HL-60/S4 (cell line): ENCODE measurements at regions not wholly inside any gene's neighbourhood (a gene's known extent, or its start where the extent isn't known, plus 50 kb on each side); places are given as distances from the start of the nearest gene placed in this dataset.

Source experiments
- in situ Hi-C: fragments of 300-500 bp; cut with MboI; formaldehyde crosslinking; loops from 2 replicates; pipeline ENCODE4 v1.14.3; 2022; ENCODE audit warnings: low sequenced_read_pairs

DNA sequence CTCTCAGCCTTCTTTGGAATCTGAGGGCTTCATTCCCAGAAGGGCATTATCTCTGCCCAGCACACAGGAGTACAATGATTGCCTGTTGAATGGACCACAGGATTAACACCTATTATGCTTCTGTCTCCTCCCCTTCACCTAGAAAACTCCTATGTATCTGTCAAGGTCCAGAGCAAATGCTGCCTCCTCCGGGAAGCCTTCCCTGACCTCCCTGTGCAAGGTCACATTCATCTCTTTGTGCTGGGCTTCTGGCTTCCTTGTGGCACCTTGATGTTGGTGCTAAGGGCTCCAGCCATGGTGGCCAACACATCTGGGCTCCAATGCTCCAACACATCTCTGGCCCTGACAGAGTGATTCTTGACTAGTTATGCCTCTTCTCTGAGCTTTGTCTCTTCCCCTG lies 49.9 kb upstream of the ATP2B2 start:
- in situ Hi-C loops, result no loop called here

DNA sequence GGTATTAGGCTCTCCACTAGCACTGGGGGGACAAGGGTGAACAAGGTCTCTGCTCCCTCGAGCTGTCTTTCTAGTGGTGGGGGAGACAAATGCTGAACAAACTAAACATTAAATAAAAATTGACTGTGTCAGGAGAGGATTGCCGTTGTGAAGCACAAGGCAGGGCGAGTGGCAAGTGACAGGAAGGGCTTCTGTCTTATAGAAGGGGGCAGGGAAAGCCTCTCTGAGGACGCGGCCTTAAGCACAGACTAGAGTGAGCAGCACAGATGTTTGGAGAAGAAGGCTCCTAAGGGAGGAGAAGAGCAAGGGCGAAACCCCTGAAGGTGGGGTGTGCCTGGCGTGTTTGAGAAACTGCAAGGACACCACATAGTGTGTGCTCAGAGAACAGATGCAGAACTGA lies 50.9 kb upstream of the ATP2B2 start:
- in situ Hi-C loops, result no loop called here

DNA sequence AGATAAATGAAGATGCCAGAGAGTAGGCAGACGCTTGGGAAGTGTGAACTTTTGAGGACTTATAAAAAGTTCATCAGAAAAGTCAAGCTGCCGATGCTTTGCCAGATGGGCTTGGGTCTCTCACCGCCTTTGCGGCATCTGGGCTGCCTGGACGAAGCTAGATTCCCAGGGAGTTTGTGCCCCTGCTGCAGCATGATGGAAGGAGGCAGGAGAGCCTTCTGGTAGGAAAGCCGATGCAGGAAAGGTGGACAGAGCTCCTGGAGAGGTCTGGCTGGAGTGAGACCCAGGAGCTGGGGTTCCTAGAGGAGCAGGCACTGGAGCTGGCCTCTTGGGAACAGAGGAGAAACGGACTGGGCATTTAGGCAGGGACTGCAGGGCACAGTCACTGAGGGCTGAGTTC lies 51.9 kb upstream of the ATP2B2 start:
- in situ Hi-C loops, result no loop called here

DNA sequence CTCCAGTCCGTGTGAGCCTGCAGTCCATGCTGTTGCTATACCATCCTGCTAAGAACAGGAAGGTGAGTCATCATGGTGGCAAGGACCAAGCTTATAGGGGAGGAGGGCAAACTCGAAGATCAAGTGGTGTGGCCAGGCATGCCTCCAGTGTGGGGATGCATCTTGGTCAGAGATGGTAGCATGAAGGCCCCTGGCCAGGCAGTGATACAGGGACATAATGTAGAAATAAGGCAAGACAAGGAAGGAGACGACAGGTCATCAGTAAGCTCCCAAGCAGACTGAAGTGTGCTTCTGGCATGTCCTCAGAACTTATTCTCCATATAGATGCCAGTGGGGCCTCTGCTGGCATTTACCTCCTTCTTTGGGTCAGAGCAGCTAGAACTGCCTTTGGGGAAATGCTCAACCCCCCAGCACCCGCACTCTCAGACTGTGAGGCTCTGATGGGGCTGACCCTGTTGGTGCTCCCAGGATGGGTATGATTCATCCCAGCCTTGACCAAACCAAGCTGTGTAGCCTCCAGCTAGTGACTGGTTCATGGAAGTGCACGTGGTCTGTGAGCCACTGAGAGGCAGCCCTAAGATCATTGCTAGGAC lies 52.5 kb upstream of the ATP2B2 start:
- in situ Hi-C loops, result no loop called here

DNA sequence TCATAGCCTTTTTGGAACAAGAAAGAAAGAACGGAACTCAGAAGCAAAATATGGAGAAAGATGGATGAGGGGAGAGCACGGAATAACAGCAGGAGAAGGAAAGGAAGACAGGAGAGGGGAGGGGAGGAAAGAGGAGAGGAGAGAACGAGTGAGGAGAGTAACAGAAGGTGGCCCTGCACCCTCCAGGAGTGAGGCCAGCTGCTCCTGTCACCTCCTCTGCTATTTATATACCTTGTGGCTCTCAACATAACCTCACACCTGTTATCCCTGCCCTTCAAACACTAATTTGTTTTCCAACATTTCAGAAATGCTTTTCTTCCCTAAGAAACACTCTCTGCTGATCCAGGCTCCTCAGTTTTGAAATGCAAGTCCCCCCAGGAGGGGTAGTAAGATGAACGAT lies 53.4 kb upstream of the ATP2B2 start:
- in situ Hi-C loops, result no loop called here

DNA sequence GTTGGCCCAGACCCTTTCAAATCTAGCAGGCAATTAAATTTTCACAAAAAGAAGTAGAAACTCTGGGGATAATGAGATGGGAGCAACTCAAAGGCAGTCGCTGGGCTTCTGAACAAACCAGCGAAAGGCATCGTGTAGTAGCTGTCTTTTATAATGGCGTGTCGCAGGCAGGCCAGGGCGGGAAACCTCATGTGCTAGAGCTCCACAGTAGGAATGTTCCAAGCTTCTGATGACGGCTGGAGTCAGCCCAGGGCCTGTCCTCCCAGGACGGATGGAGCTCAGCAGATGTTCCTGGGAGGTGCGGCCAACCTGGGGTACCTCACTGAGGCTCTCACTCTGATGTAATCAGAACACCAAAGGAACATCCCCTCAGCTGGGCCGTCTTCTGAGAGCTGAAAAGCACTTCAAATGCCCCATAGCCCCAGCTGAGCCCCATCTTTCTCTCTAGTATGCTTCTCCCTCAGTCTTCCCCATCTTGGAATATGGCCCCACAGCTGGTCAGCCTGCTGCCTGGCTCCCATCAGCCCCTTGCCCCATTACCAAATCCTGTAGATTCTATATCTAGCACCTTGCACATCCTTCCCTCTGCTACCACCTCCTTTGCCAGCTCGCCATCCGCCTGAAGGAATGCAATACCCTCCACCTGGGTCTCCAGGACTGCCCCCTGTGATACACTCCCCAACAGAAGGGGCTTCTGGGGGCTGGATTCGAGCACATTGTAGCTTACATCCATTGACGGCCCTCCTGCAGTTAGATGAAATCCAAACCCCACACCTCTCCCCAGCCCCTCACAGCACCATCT lies 54.9 kb upstream of the ATP2B2 start:
- in situ Hi-C loops, result no loop called here

DNA sequence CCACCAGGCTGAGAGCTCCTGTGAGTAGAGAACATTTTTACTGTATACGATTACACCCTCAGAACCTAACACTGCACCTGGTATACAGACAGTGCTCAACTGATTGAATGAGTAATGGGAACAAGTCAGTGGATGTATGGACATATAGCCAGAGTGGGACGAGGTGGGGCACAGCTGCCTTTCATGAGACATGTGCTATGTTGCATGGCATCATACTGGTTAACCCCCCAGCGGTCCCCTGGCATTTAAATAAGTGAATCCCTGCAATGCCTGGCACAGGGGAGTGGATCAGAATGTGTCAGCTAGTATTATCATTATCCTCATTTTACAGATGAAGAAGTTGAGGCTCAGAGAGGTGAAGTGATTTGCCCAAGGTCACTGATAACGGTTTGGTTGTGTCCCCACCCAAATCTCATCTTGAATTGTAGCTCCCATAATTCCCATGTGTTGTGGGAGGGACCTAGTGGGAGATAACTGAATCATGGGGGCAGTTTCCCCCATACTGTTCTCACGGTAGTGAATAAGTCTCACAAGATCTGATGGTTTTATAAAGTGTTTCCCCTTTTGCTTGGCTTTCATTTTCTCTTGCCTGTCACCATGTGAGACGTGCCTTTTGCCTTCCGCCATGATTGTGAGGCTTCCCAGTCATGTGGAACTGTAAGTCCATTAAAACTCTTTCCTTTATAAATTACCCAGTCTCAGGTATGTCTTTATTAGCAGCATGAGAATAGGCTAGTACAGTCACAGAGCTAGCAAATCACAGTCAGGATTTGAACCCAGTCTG lies 56.0 kb upstream of the ATP2B2 start:
- in situ Hi-C loops, result no loop called here

DNA sequence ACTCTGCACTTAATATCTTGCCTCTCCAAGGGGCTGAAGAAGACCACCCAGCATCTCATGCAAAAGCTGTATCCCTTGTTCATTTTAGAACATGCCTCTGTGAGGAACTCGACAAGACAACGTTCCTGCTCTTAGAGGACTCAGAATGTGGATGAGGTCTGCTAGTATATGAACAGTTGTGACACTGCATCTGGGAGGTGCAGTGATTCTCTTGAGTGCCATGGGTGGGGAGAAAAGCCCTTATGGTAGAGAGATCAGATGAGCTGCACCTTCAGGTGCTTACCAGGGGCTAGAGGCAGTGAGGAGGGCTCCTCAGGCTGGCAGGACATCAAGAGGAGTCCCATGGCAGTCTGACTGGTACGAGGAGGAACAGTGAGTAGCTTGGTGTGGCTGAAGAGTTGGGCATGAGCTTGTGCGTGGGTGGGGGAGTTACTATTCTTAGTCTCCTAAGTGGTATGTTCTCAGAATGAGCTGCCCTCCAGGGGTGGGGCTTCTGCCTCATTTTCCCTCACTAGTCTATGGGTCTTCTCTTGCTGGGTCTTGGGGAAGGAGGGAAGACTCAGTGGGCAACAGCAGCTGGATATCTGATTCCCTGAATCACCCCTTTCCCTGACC lies 56.7 kb upstream of the ATP2B2 start:
- in situ Hi-C loops, result no loop called here

DNA sequence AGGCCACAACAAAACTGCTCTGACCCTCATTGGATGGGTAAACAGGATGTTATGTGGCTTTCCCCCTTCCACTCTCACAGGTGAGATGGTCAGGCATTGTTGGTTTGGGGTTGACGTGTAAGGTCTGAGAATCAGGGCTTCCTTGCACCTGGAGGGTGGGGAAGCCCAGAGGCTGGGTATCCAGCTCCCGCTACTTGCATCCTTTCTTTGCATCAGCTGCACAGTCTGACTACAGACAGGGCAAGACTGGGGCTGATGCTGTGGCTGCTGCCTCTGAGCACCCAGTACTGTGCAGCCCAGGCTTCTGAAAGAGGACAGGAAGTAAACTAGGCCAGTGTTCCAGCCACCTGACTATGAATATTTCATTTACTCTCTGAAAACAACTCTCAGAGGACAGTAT lies 58.0 kb upstream of the ATP2B2 start:
- in situ Hi-C loops, result no loop called here

DNA sequence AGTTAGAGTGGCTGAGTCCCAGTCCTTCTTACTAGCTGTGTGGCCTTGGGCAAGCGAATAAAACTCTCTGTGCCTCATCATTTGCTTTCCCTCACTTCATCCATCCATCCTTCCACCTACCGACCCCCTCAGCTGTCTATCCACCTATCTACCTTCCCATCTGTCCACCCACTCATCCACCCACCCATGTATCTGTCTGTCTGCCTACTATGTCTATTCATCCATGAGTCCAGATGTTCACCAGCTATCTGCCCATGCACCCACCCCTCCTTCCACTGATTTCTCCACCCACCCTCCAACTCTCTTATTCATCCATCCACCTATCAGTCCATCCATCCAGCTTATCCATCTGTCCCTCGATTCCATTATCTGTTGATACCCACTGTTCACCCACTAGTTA lies 60.4 kb upstream of the ATP2B2 start:
- in situ Hi-C loops, result no loop called here

DNA sequence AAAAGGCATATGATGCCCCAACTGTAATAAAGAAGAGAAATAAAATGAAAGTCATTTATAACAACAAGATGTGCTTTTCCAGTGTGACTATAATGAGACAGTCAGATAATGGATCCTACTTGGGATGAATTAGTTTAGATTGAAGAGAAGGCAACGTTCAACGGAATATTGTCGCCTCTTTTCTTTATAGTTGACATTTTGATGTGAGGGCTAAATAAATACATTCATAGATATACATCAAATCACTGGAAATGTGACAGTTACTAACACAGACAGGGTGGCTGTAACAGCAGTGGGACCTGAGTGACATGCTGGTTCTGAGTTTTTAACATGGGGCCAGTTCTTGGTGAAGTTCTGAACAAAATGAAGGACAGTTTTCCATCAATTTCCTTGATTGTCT lies 61.1 kb upstream of the ATP2B2 start:
- in situ Hi-C loops, result no loop called here

DNA sequence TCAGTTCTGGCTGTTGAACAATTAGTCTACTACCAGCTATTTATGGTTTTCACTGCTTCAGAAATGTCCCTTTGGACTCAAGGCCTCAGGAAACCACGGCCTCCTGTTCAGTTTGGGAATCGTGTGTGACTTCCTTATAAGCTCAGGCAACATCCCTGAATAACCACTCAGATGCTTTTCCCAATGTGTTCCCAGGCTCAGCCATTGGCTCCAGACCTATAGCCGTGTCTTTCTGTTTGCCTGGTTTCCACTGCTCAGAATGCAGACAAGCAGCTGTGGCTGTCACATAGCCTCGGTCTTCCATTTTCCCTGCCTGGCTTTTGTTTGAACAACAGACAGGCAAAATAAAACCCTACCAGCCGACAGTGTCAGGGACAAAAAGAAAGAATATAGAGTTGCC lies 63.2 kb upstream of the ATP2B2 start:
- in situ Hi-C loops, result no loop called here

DNA sequence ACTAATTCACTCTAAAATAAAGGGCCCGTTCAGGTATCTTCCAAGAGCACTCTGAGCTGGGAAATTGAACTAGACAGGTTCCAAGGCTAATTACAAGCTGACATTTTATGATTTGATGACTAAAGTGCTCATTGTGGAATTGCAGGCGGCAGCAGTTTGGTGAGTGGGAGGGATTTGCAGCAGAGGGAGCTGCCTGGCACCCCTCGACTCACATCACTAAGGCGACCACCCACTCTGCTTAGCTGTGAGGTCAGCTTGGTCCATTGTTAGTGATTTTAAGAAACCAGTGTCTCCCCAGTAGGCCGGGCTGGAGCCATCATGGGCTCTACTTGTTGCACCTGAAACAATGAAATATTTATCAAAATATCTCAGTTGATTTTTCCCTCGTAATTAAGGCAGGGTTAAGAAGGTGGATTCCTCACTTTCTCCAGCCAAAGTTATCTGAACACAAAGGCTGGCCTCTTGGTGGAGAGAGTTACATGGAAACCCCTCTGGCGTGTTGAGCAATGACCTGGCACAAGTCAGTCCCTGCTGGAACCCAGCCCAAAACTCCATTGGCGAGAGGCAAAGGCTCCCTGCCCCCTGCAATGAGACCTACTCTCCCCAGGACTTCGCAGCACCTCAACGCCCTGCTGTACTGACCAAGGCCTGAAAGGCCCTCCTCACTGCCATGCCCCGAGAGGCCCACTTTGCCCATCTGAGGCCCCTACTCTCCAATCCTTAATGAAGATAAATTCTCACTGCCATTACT lies 65.0 kb upstream of the ATP2B2 start:
- in situ Hi-C loops, result no loop called here

DNA sequence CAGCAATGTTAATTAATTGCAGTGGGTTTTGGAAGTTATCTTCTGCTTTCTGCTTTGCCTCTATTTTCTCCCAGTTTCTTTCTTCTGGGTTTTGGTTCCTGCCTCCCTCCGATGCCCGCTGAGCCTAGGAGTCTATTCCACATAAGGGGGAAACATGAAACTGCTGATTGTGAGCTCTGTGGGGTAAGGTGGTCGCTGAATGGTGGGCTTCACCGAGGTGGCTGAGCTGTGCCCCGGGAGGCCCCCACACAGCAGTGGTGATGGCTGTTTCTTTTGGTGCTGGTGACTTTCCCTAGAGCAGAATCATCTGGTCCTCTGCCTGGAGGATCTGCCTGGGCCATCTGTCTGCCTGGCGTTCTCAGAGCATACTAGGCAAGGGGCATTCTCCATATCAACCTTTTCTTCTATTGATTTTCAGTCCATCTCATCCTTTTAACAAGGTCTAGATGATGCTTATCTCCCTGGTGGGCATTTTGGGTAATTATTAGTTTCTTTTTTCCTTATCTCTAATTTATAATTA lies 68.8 kb upstream of the ATP2B2 start:
- in situ Hi-C loops, result no loop called here

DNA sequence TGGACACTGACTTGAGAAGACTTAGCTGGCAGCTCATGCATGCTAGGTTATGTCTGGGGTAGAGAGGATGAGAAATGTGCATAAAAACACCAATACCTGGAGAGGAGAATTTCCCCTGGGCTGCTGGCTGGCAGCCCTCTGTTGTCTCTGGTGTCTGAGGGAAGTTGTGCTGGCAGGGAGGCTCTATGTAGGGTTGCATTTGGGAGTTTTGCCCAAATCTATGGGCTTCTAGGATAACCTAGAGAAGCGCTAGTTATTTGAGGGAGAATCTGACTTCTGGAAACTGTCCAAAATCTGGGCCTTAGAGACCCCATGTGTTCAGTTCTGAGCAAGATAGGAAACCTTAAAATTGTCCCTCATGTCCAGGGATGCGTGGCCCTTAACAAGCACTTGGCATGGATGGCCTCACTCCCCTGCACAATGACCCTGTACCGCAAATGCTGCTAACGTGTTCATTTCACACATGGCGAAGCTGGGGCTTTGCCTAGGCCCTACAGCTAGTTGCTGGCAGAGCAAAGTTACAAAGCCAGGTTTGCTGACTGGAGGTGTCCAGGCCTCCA lies 70.3 kb upstream of the ATP2B2 start:
- in situ Hi-C loops, result no loop called here

DNA sequence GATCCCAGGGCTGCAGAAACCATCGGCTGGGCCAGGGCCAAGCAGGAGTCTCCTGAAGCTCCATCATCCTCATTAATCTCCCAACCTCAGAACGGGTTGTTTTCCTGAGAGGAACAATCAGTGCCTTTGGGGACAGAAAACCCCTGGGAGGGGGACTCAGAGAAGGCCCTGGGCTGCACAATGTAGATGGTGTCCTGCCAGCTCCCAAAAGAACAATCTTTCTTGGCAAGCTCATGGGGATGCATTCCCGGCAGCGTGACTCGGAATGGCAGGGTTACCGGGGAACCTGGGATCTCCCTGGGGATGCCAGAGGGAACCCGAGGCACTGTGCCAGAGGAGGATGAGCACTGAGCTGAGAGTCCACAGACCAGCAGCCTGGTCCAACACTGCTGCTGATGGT lies 72.1 kb upstream of the ATP2B2 start:
- in situ Hi-C loops, result no loop called here

DNA sequence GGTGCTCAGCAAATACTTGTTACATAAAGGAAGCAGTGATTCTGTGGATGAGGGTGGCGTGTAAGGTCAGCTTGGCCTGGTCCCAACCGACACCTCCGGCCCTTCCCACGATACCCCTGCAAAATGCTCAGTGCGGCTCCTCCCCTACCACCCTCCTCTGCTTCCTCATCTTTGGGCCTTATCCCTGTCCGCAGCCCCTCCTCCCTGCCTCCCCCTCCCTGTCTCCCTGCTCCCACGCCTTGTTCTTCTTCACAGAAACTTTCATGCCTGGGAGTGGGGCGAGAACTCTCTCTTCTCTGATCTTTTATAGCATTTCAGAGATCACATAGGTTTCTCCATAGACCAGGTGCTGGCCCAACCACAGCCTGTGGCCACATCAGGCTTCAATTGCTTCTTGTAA lies 75.0 kb upstream of the ATP2B2 start:
- in situ Hi-C loops, result no loop called here

DNA sequence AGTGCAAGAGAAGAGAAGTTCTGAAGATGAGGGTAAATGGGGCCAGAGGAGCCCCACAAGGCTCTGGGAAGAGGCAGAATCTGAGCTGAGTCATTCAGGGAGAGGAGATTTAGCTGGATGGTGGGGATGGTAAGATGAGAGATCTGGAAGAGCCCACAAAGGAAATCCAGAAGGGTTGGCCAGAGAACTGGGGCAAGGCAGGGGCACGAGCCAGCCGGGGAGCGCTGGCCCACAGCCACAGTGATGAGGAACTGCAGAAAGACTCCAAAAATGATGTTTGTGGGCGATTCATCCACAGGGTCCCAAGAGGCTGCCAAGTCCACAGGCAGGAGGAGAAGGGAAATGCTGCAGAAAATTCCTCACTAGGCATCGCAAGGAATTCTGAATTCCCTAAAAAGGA lies 75.9 kb upstream of the ATP2B2 start:
- in situ Hi-C loops, result no loop called here

DNA sequence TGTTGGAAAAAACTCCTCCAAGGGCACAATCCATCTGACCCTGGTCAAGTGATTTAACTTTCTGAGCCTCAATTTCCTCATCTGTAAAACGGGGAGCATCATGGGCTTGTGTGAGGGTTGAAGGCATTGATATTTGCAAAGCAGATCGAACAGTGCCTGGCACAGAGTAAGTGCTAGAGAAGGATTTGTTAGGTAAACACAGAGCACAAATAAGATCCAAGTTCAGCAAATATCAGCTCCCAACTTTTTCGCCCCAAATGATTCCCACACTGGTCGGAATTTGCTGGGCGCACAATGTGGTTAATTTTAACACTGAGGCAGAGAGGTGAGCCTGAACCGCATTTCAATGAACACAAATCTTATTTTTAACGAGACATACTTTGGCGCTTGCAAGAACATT lies 76.3 kb upstream of the ATP2B2 start:
- in situ Hi-C loops, result no loop called here

DNA sequence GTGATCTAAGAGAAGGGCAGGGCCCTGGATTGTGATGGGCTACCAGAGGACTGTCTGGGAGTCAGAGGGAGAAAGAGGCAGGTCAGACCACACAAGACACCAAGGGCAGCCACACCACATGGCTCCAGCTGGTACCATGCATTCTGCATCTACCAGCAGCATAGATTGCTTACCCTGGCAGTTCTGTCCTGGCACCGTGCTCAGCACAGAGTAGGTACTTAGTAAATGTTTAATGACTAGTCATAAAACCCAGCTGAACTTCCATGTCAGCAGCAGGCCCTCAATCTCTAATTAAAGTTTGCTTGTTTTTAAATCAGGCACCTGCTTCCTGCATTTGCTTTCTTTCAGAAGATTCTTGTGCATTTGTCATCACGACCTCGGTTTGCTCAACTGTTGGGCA lies 77.3 kb upstream of the ATP2B2 start:
- in situ Hi-C loops, result no loop called here
